ENCODE measurements at regions not wholly inside any gene's neighbourhood (a gene's known extent, or its start where the extent isn't known, plus 50 kb on each side); places are given as distances from the start of the nearest gene placed in this dataset.

DNA sequence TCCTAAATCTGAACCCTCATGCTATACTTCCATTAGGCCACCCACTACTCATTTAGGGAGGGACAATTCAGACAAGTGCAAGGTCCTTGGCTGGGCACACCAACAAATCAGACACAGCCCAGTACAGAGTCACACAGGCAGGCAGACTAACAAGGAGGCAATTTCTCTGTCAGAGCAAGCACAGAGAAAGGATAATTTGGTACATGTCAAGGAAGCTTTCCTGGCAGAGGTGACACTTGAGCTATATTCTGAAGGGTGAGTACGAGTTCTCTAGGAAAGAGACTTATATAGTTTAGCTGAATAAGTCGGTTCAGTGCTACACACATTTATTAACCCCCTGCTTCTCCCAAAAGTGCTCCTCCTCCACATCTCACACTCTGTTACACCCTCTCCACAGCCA is 455.9 kb downstream of the OMA1 start:
- TF ChIP-seq, protein P1, sequence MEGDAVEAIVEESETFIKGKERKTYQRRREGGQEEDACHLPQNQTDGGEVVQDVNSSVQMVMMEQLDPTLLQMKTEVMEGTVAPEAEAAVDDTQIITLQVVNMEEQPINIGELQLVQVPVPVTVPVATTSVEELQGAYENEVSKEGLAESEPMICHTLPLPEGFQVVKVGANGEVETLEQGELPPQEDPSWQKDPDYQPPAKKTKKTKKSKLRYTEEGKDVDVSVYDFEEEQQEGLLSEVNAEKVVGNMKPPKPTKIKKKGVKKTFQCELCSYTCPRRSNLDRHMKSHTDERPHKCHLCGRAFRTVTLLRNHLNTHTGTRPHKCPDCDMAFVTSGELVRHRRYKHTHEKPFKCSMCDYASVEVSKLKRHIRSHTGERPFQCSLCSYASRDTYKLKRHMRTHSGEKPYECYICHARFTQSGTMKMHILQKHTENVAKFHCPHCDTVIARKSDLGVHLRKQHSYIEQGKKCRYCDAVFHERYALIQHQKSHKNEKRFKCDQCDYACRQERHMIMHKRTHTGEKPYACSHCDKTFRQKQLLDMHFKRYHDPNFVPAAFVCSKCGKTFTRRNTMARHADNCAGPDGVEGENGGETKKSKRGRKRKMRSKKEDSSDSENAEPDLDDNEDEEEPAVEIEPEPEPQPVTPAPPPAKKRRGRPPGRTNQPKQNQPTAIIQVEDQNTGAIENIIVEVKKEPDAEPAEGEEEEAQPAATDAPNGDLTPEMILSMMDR (IDR thresholded peaks at IDR 0.05; ENCODE audit: low read depth, low read length, missing control alignments): no peak

DNA sequence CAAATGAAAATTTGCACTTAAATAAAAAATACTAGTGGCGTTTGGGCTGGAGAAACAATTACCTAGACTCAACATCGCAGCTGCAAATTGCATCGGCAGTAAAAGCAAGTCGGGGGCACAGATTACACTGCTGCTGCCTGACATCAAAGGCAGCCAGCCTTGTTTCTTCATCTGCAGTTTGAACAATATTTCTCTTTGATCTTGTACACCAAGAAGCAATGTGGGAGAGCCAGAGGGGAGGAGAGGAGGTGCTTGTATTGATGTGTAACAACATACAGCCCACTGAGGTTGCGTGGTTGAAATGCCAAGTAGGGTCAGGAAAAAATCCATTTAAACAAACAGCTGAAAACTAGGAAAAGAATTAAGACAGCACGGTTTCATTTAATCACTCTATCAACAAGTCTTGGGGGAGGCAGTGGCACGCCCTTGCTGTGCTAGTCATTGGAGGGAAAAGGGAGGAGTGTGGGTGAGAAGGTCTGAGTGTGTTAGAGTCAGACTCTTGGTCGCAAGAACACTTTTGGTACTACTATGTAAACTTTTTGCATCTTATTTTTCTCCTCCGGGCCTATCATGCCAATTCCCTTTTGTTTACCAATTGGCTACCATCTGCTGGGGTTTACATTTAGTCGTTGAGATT is 456.5 kb downstream of the OMA1 start:
- DNase-seq (ENCODE audit: low read depth): no peak
- H3K4me3 ChIP-seq (ENCODE audit: low read depth, low read length): no peak overlapping the region
- TF ChIP-seq, protein P1 (IDR thresholded peaks at IDR 0.05; ENCODE audit: low read depth, low read length, missing control alignments): no peak
- in situ Hi-C loops (cut with HindIII; ENCODE audit: low sequenced_read_pairs): loop anchor here (25.0 kb wide), 1 partner anchor 103 kb away; no protein-coding TSS in a partner anchor

More for the DNA sequence above, 455.9 kb downstream of the OMA1 start:
- in situ Hi-C loops (cut with HindIII; ENCODE audit: low sequenced_read_pairs): loop anchor here (25.0 kb wide), 1 partner anchor 103 kb away; no protein-coding TSS in a partner anchor
- no peak for DNase-seq (ENCODE audit: low read depth)
- no peak overlapping the region for H3K4me3 ChIP-seq (ENCODE audit: low read depth, low read length)

GRCh38 chr1:58084266-58084665 is 462.3 kb downstream of the OMA1 start:
- in situ Hi-C loops (cut with HindIII; ENCODE audit: low sequenced_read_pairs): loop anchor here (25.0 kb wide), 1 partner anchor 97 kb away; no protein-coding TSS in a partner anchor
- TF ChIP-seq, protein P1 (IDR thresholded peaks at IDR 0.05; ENCODE audit: low read depth, low read length, missing control alignments): no peak
- H3K4me3 ChIP-seq (ENCODE audit: low read depth, low read length): no peak overlapping the region
- DNase-seq (ENCODE audit: low read depth): no peak

DNA sequence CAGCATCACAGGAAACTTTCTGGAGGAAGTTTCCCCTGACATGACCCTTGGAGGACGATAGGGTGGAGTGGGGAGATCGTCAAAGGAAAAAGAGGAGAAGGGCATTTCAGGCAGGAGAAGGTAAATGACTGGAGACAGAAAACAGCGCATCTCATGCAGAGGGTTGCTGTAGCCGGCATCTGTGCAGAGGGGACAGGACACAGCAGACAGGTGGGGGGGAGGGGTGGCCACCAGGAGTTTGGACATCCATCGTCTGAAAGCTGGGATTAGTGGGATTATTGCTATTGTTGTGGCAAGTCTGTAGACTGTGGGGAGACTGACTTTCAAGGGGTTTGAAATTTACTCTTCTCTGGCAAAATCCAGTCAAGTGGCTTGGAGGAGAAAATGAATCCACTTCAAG is 463.9 kb downstream of the OMA1 start:
- DNase-seq (ENCODE audit: low read depth): no peak
- in situ Hi-C loops (cut with HindIII; ENCODE audit: low sequenced_read_pairs): loop anchor here (25.0 kb wide), 1 partner anchor 95 kb away; no protein-coding TSS in a partner anchor
- H3K4me3 ChIP-seq (ENCODE audit: low read depth, low read length): no peak overlapping the region
- TF ChIP-seq, protein P1 (IDR thresholded peaks at IDR 0.05; ENCODE audit: low read depth, low read length, missing control alignments): no peak

GRCh38 chr1:58076258-58076657 is 470.3 kb downstream of the OMA1 start:
- DNase-seq (ENCODE audit: low read depth): no peak
- in situ Hi-C loops (cut with HindIII; ENCODE audit: low sequenced_read_pairs): loop anchor here (5.0 to 25.0 kb wide), 2 partner anchors 61 to 89 kb away; no protein-coding TSS in a partner anchor
- TF ChIP-seq, protein P1 (IDR thresholded peaks at IDR 0.05; ENCODE audit: low read depth, low read length, missing control alignments): no peak
- H3K4me3 ChIP-seq (ENCODE audit: low read depth, low read length): no peak overlapping the region

DNA sequence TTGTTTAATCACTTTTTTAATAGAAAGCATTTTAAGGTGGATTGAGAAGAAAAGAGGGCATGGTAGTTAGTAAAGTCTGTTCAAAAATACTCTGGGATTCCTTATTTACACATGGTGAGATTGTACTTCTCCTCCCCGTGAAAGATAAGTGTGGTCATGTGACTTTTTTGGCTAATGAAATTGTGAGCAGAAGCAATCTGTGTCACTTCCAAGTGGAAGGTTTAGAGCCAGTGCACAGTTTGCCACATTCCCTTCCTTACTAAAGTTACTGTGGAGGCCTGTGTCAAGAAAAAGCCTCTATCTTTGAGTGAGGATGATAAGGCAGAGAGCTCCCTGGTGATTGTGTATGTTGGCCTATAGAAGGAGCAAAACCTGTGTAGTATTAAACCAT is 471.3 kb downstream of the OMA1 start:
- in situ Hi-C loops (cut with HindIII; ENCODE audit: low sequenced_read_pairs): loop anchor here (5.0 to 25.0 kb wide), 2 partner anchors 62 to 88 kb away; no protein-coding TSS in a partner anchor
- no peak for DNase-seq (ENCODE audit: low read depth)
- TF ChIP-seq, protein P1 (IDR thresholded peaks at IDR 0.05; ENCODE audit: low read depth, low read length, missing control alignments): no peak
- H3K4me3 ChIP-seq (ENCODE audit: low read depth, low read length): no peak overlapping the region

Measured in astrocyte of the cerebellum (primary cell).